Omental fat pad (tissue), 3 donors: ENCODE measurements at regions not wholly inside any gene's neighbourhood (a gene's known extent, or its start where the extent isn't known, plus 50 kb on each side); places are given as distances from the start of the nearest gene placed in this dataset.

ENCODE experiments used
- ATAC-seq: fragments of 150-250 bp; one replicate; pipeline ENCODE4 v1.9.1; 2016; ENCODE audit warnings: mild to moderate bottlenecking, moderate library complexity; ENCODE audit not compliant: low FRiP score
- DNase-seq: peaks from one replicate; pipeline ENCODE4 v3.0.0-alpha.2; 2019; ENCODE audit warnings: low spot score
- TF ChIP-seq, protein P1 (sequence below), 3 donors: fragments of 450-650 bp; IDR thresholded peaks; one replicate each; pipeline ENCODE4 v1.5.1; 2016 to 2017; ENCODE audit warnings: antibody characterized with exemption in 3 of 3, mild to moderate bottlenecking in 3 of 3, moderate library complexity in 2 of 3

DNA sequence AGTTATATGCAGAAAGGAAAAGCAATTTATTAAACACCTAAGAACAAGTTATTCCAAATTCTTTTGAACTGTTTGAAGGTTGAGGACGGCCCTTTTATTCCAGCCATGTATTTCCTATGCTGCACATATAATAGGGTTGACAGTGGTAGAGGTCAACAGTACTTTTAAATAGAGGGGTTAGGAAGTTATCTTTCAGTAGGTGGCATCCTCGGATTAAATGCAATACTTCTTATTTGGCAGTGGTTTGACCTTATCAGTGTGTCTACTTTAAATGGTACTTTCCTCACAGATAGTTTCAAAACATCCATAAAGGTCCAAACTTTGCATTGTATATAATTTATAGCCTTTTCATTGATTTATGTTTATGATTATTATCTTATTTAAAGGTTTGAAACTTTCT is 558.7 kb downstream of the TUSC7 start:
- DNase-seq: no peak
- ATAC-seq: no peak

DNA sequence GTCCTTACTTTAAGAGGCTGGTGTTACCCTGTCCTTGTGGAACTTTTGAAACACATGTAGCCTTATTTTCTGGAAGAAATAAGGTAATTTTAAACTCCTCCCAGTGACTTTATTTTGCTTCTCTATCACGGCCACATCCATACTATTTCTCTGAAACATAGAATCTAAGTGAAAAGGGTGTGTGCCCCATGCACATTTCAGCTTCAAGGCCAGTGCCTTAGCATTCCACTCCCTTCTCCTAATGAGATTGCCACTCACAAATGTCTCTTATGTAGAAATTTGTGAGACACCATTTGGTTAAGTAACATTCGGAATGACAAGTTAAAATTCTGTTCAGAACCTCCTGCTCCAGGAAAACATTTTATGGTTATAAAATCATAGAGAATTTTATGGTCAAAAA is 562.7 kb downstream of the TUSC7 start:
- no peak for ATAC-seq
- TF ChIP-seq, protein P1, sequence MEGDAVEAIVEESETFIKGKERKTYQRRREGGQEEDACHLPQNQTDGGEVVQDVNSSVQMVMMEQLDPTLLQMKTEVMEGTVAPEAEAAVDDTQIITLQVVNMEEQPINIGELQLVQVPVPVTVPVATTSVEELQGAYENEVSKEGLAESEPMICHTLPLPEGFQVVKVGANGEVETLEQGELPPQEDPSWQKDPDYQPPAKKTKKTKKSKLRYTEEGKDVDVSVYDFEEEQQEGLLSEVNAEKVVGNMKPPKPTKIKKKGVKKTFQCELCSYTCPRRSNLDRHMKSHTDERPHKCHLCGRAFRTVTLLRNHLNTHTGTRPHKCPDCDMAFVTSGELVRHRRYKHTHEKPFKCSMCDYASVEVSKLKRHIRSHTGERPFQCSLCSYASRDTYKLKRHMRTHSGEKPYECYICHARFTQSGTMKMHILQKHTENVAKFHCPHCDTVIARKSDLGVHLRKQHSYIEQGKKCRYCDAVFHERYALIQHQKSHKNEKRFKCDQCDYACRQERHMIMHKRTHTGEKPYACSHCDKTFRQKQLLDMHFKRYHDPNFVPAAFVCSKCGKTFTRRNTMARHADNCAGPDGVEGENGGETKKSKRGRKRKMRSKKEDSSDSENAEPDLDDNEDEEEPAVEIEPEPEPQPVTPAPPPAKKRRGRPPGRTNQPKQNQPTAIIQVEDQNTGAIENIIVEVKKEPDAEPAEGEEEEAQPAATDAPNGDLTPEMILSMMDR (IDR thresholded peaks at IDR 0.05): no peak
- no peak for DNase-seq

More for the DNA sequence above, 558.7 kb downstream of the TUSC7 start:
- TF ChIP-seq, protein P1 (IDR thresholded peaks at IDR 0.05): no peak

DNA sequence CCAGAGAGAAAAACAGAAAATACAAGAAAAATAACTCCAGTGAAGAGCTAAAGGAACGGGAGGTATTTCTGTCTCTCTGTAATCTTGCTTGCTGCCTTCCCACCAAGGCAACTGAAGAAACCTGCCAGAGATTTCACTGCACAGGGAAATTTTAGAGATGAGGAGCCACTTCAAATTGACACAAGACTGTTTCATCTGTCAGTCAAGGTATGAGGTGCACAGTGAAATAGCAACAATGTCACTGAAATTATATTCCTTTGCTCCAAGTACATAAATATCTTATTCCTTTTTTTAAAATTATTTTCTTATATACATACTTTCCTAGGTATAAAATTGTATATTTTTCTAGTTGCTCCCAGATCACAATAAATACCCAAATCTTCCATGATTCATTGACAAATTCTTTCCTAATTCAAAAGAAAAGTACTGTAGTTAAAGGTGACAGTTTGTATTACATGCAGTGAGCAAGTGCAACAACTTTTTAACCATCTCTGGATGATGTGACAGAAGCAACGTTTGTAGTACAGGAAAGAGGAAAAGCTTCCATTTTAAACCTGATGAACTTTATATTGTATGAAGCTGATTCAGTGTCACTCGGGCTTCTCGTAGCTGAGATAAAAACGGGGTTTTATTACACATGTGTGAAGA is 563.4 kb downstream of the TUSC7 start:
- DNase-seq (no peak), ATAC-seq (no peak)
- TF ChIP-seq, protein P1 (IDR thresholded peaks at IDR 0.05): no peak

DNA sequence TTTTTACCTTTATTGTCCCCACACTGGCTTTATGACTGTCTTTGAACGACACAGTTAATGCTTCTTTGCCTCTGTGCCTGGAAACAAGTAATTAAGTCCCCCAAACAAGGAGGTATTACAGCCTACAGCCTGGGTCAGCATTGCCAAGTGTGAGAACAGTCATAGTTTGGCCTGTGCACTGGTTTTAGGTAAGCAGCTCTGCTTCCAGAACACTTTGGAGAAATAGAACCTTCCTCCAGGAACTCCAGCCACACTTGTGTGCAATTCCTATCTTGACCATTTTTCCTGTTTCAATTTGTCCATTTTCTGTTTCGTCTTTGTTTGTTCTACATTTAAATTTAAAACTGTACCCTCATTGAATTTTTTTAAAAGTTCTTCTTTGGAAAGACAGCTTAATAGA is 568.2 kb downstream of the TUSC7 start:
- DNase-seq (no peak), ATAC-seq (no peak)
- TF ChIP-seq, protein P1 (IDR thresholded peaks at IDR 0.05): no peak

DNA sequence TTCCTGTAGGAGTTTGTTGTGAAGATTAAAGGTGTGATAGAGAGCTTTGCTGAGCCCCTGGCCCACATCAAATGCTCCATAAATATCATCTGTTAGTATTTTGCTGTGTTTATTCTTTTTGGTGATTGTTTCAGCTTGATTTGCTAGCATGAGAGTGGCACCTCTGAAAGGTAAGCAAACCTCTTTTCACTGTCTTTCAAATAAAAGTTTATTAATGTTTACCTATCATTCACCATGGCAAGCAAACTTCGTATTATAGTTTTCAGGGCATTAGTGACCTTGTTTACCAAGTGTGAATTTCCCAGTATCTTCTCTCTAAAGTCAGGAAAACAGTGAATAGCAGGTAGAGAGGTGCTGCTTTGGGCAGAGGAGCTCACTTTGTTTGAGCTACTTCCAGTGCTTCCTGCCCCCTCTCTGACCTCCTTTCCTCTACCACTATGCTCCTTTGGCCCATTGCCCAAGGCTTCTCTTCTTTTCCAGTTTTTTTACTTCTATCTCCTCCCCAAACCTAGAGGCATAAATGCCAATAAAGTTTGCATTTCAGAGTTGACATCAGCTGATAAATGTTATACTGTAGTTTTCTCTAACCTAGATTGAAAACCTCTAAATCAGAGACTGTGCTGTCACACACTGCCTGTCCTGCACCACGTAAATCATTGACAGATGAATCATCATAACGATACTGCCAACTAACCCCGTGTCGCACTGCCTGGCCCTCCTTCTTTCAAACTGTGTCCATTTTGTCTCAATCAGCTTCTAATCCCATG is 569.0 kb downstream of the TUSC7 start:
- DNase-seq (no peak), ATAC-seq (no peak)
- TF ChIP-seq, protein P1 (IDR thresholded peaks at IDR 0.05): no peak

DNA sequence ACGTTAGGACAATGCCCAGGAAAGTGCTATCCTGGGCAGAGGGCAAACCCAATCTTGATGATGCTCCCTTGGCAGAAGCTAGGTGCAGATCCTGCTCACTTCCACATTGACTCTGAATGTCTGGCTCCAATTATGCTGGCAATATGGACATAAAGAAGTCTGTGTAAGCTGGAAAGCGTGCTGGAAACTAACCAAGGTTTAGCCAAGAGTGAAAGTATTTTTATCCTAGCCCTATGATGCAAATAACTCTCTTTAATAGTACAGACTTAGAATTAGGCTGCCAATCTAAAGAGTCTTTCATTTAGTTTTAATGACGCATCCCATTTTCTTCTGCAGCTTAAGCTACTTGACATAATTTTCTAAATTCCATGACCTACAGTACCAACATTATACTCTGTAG is 571.8 kb downstream of the TUSC7 start:
- TF ChIP-seq, protein P1 (IDR thresholded peaks at IDR 0.05): no peak
- DNase-seq: no peak
- ATAC-seq: no peak

DNA sequence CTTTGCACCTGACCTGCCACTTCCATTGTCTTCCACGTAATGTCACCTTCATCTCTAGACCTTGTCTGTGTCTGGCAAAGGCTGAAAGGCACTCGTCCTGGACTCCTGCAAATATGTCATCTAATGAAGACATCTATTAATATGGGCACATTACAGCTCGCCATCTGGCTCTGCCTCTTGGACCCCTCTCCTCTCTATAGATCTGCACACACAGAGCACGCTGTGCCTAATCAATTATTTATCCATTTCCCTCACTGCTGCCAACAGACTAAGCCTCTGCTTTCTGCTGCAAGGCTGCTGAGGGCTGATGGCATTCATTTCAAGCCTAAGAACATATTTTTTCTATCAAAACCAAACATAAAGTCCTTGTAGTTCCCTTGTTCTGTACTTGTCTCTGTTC is 573.0 kb downstream of the TUSC7 start:
- ATAC-seq (no peak), DNase-seq (no peak)
- TF ChIP-seq, protein P1 (IDR thresholded peaks at IDR 0.05): no peak
